ENCODE measurements at regions not wholly inside any gene's neighbourhood (a gene's known extent, or its start where the extent isn't known, plus 50 kb on each side); places are given as distances from the start of the nearest gene placed in this dataset.
"Not testable (repeated sequence)": the region's sequence is repeated elsewhere in the genome, so short reads cannot be mapped to it uniquely, and the experiment has no call there.

DNA sequence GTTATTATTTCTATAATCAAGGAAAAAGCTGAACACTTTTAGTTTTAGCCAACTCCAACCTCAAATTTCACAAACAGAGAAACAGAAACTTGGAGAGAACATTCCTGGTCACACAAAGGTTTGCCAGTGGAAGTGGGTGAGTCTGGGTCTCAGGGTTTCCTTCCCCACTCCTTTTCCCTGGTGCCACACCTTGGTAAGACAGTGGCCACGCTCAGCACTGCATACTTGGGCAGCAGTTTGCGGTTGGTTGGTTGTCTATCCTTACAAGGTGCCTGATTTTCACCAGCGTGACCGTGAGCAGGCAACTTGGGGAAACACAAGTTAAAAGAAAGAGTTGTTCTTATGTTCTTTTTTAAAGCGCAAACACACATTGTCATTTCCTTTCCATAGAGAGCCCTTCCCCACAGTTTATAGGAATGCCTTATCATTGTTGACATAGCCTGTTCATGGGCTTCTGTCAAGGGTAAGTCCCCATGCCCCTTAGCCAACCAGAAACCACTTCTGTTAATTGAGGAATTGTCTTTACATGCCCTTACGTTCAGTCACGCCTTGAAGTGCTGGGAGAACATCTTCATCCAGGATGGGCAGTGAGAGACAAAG, 82.2 kb downstream of the RIN2 start:
- no peak overlapping the region for H3K4me3 ChIP-seq (replicated peaks; ENCODE audit: low read depth, low read length)
- TF ChIP-seq, protein P1, sequence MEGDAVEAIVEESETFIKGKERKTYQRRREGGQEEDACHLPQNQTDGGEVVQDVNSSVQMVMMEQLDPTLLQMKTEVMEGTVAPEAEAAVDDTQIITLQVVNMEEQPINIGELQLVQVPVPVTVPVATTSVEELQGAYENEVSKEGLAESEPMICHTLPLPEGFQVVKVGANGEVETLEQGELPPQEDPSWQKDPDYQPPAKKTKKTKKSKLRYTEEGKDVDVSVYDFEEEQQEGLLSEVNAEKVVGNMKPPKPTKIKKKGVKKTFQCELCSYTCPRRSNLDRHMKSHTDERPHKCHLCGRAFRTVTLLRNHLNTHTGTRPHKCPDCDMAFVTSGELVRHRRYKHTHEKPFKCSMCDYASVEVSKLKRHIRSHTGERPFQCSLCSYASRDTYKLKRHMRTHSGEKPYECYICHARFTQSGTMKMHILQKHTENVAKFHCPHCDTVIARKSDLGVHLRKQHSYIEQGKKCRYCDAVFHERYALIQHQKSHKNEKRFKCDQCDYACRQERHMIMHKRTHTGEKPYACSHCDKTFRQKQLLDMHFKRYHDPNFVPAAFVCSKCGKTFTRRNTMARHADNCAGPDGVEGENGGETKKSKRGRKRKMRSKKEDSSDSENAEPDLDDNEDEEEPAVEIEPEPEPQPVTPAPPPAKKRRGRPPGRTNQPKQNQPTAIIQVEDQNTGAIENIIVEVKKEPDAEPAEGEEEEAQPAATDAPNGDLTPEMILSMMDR (IDR thresholded peaks at IDR 0.05; ENCODE audit: low read length, missing control alignments), result no peak
- no peak for DNase-seq (ENCODE audit: low read depth)

DNA sequence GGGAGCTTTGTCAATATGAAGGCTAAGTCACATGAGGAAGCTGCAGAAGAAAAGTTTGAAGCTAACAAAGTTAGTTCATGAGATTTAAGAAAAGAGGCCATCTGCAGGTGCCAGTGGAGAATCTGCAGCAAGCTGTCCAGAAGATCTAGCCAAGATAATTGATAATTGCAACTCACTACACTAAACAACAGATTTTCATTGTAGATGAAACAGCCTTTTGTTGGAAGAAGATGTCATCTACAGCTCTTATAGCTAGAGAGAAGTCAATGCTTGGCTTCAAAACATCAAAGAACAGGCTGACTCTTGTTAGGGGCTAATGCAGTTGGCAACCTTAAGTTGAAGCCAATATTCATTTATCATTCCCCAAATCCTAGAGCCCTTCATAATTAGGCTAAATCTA, 83.7 kb downstream of the RIN2 start:
- TF ChIP-seq, protein P1 (IDR thresholded peaks at IDR 0.05; ENCODE audit: low read length, missing control alignments), result no peak
- DNase-seq (ENCODE audit: low read depth), result no peak
- no peak overlapping the region for H3K4me3 ChIP-seq (replicated peaks; ENCODE audit: low read depth, low read length)

DNA sequence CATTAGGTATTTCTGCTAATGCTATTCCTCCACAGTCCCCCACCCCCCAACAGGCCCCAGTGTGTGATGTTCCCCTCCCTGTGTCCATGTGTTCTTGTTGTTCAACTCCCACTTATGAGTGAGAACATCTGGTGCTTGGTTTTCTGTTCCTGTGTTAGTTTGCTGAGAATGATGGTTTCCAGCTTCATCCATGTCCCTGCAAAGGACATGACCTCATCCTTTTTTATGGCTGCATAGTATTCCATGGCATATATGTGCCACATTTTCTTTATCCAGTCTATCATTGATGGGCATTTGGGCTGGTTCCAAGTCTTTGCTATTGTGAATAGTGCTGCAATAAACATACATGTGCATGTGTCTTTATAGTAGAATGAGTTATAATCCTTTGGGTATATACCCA, 86.8 kb downstream of the RIN2 start:
- not testable (repeated sequence) for DNase-seq (ENCODE audit: low read depth); H3K4me3 ChIP-seq (replicated peaks; ENCODE audit: low read depth, low read length)

DNA sequence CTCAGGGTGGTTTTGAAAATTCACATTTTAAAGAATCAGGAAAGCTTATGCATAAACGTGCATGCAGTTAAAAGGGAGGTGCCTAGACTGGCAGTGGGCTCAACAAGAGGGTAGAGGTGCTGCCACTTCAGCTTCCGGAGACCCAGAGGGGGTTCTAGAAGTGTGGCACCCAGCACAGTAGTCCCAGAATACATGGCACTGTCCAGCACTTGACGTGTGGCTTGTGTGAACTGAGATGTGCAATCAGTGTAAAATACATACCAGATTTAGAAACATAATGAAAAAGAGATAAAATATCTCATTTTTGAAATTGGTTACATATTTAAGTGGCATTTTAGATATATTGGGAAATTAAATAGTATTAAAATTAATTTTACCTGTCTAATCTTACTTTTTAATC, 89.3 kb downstream of the RIN2 start:
- DNase-seq (ENCODE audit: low read depth), result no peak
- TF ChIP-seq, protein P1 (IDR thresholded peaks at IDR 0.05; ENCODE audit: low read length, missing control alignments), result no peak
- H3K4me3 ChIP-seq (replicated peaks; ENCODE audit: low read depth, low read length), result no peak overlapping the region

DNA sequence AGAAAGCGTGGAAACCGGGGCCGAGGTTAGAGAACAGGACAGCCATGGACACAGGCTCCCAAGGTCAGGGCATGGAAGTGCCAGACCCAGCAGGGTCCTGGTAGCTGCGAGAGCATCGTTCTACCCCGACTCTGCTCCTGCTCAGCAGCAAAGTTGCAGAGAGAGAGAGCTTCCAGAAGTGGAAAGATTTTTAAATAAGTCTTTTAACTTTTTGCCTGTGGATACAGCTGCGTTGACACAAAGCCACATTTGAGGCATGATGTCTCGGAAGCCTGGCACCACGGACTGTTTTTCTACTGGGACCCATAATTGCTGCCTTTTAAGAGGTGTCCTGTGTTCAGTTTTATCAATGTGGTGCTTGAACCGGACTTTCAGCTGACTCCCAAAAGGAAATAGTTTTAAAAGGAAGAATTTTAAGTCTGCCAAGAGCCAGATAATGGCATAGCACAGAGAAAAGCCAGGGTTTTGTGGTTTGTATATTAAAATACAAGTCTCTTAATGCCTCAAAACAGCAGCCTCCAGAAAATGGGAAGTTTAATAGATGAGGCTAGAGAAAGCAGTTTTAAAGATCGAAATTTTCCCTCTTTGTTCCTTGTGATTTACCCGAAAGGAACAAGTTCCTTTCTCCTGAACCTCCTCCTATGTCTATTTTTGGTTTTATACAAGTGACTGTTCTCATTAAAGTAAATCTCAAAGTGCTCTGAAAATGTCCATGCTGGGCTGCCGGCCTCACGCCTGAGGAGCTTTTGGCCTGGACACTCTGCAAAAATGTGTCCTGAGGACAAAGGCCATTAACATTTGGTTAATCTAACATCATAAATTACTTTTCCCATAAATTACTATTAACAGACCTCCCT, 91.5 kb downstream of the RIN2 start:
- TF ChIP-seq, protein P1 (IDR thresholded peaks at IDR 0.05; ENCODE audit: low read length, missing control alignments), result no peak
- DNase-seq (ENCODE audit: low read depth), result peak; percentile 46
- no peak overlapping the region for H3K4me3 ChIP-seq (replicated peaks; ENCODE audit: low read depth, low read length)

DNA sequence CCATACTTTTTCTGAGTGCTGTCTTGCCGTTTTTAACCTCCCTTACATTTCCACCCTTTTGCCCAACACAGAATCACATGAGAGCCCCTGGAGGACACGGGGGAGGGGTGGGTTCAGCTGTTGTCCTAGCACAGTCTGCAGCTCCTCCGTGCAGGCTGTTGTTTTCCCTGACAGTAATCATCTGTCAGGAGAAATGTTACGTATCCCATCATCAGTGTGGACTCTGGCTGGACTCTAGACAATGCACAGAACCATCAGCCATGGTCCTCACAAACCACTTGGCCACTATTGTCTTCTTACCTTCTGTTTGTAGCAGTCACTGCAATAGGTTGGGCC, 92.1 kb downstream of the RIN2 start:
- TF ChIP-seq, protein P1 (IDR thresholded peaks at IDR 0.05; ENCODE audit: low read length, missing control alignments), result no peak

DNA sequence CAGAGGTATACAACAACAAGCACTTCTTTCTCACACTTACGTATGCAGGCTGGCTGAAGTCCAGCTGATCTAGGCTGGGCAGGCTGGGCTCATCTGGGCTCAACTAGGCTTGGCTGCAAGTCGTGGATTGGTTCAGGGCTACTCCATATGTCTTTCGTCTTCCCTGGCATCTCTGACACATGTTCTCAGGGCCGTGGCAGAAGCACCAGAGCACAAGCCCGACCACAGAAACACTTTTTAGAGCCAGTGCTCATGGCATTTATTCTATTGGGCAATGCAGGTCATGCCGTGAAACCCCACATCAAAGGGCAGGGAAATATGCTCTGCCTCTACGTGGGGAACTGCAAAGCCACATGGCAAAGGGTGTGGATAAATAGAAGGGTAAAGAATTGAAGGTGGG, 93.8 kb downstream of the RIN2 start:
- TF ChIP-seq, protein P1 (IDR thresholded peaks at IDR 0.05; ENCODE audit: low read length, missing control alignments), result no peak
- H3K4me3 ChIP-seq (replicated peaks; ENCODE audit: low read depth, low read length), result no peak overlapping the region
- no peak for DNase-seq (ENCODE audit: low read depth)

More for the DNA sequence above, 92.1 kb downstream of the RIN2 start:
- no peak overlapping the region for H3K4me3 ChIP-seq (replicated peaks; ENCODE audit: low read depth, low read length)
- DNase-seq (ENCODE audit: low read depth), result peak; percentile 47
